ENCODE measurements at regions not wholly inside any gene's neighbourhood (a gene's known extent, or its start where the extent isn't known, plus 50 kb on each side); places are given as distances from the start of the nearest gene placed in this dataset.
"Not testable (repeated sequence)": the region's sequence is repeated elsewhere in the genome, so short reads cannot be mapped to it uniquely, and the experiment has no call there.

DNA sequence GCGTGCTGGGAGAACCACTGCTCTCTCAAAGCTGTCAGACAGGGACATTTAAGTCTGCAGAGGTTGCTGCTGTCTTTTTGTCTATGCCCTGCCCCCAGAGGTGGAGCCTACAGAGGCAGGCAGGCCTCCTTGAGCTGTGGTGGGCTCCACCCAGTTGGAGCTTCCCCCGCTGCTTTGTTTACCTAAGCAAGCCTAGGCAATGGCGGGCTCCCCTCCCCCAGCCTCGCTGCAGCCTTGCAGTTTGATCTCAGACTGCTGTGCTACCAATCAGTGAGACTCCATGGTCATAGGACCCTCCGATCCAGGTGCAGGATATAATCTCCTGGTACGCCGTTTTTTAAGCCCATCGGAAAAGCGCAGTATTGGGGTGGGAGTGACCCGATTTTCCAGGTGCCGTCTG is 110.4 kb upstream of the SPRED1 start:
- TF ChIP-seq MXI1 (conservative IDR thresholded peaks at IDR 0.05; ENCODE audit: poor library complexity, severe bottlenecking); POLR2AphosphoS5 (IDR thresholded peaks at IDR 0.05); EZH2 (IDR thresholded peaks at IDR 0.05; ENCODE audit: borderline replicate concordance, insufficient read depth, low read length, poor library complexity, severe bottlenecking); RAD21 (conservative IDR thresholded peaks at IDR 0.05): not testable (repeated sequence)
- TF ChIP-seq, protein P1, sequence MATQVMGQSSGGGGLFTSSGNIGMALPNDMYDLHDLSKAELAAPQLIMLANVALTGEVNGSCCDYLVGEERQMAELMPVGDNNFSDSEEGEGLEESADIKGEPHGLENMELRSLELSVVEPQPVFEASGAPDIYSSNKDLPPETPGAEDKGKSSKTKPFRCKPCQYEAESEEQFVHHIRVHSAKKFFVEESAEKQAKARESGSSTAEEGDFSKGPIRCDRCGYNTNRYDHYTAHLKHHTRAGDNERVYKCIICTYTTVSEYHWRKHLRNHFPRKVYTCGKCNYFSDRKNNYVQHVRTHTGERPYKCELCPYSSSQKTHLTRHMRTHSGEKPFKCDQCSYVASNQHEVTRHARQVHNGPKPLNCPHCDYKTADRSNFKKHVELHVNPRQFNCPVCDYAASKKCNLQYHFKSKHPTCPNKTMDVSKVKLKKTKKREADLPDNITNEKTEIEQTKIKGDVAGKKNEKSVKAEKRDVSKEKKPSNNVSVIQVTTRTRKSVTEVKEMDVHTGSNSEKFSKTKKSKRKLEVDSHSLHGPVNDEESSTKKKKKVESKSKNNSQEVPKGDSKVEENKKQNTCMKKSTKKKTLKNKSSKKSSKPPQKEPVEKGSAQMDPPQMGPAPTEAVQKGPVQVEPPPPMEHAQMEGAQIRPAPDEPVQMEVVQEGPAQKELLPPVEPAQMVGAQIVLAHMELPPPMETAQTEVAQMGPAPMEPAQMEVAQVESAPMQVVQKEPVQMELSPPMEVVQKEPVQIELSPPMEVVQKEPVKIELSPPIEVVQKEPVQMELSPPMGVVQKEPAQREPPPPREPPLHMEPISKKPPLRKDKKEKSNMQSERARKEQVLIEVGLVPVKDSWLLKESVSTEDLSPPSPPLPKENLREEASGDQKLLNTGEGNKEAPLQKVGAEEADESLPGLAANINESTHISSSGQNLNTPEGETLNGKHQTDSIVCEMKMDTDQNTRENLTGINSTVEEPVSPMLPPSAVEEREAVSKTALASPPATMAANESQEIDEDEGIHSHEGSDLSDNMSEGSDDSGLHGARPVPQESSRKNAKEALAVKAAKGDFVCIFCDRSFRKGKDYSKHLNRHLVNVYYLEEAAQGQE (IDR thresholded peaks at IDR 0.05; ENCODE audit: borderline replicate concordance), result not testable (repeated sequence)
- TF ChIP-seq, protein P2, sequence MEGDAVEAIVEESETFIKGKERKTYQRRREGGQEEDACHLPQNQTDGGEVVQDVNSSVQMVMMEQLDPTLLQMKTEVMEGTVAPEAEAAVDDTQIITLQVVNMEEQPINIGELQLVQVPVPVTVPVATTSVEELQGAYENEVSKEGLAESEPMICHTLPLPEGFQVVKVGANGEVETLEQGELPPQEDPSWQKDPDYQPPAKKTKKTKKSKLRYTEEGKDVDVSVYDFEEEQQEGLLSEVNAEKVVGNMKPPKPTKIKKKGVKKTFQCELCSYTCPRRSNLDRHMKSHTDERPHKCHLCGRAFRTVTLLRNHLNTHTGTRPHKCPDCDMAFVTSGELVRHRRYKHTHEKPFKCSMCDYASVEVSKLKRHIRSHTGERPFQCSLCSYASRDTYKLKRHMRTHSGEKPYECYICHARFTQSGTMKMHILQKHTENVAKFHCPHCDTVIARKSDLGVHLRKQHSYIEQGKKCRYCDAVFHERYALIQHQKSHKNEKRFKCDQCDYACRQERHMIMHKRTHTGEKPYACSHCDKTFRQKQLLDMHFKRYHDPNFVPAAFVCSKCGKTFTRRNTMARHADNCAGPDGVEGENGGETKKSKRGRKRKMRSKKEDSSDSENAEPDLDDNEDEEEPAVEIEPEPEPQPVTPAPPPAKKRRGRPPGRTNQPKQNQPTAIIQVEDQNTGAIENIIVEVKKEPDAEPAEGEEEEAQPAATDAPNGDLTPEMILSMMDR (IDR thresholded peaks at IDR 0.05; ENCODE audit: poor library complexity, severe bottlenecking), result not testable (repeated sequence)

Measured in neural cell (in vitro differentiated cells).